Vagina (tissue), 2 donors: ENCODE measurements at regions not wholly inside any gene's neighbourhood (a gene's known extent, or its start where the extent isn't known, plus 50 kb on each side); places are given as distances from the start of the nearest gene placed in this dataset.

Source experiments
- POLR2A ChIP-seq, 2 donors: fragments of 450-650 bp; IDR thresholded peaks; one replicate each; pipeline ENCODE4 v1.6.1; 2017; ENCODE audit warnings: antibody characterized with exemption in 2 of 2, mild to moderate bottlenecking in 2 of 2, moderate library complexity in 2 of 2
- POLR2AphosphoS5 ChIP-seq, 2 donors: sonication (generic); formaldehyde crosslinking; IDR thresholded peaks; one replicate each; pipeline ENCODE4 v1.9.0; 2017; ENCODE audit warnings: antibody characterized with exemption in 2 of 2, mild to moderate bottlenecking in 2 of 2, low read depth in 1 of 2; ENCODE audit not compliant: insufficient read depth in 1 of 2
- TF ChIP-seq, protein P1 (sequence below), 3 experiments: fragments of 450-650 bp in 2 of 3; fragments of 200-600 bp in 1 of 3; sonication (generic) in 1 of 3; IDR thresholded peaks; one replicate each; pipeline ENCODE4 v1.5.1; 2017 to 2019; ENCODE audit warnings: antibody characterized with exemption in 3 of 3, mild to moderate bottlenecking in 2 of 3, moderate library complexity in 2 of 3

- TF ChIP-seq, protein P1, sequence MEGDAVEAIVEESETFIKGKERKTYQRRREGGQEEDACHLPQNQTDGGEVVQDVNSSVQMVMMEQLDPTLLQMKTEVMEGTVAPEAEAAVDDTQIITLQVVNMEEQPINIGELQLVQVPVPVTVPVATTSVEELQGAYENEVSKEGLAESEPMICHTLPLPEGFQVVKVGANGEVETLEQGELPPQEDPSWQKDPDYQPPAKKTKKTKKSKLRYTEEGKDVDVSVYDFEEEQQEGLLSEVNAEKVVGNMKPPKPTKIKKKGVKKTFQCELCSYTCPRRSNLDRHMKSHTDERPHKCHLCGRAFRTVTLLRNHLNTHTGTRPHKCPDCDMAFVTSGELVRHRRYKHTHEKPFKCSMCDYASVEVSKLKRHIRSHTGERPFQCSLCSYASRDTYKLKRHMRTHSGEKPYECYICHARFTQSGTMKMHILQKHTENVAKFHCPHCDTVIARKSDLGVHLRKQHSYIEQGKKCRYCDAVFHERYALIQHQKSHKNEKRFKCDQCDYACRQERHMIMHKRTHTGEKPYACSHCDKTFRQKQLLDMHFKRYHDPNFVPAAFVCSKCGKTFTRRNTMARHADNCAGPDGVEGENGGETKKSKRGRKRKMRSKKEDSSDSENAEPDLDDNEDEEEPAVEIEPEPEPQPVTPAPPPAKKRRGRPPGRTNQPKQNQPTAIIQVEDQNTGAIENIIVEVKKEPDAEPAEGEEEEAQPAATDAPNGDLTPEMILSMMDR (IDR thresholded peaks at IDR 0.05): no peak
- TF ChIP-seq POLR2A (IDR thresholded peaks at IDR 0.05) (no peak), POLR2AphosphoS5 (IDR thresholded peaks at IDR 0.05; ENCODE audit: insufficient read depth in 1 of 2, low read depth in 1 of 2) (no peak)
Measured at GRCh38 chr16:54437921-54438320, 151.3 kb upstream of the IRX3 start.
